OCI-LY3 (cell line): ENCODE measurements at regions not wholly inside any gene's neighbourhood (a gene's known extent, or its start where the extent isn't known, plus 50 kb on each side); places are given as distances from the start of the nearest gene placed in this dataset.
"Not testable (repeated sequence)": the region's sequence is repeated elsewhere in the genome, so short reads cannot be mapped to it uniquely, and the experiment has no call there.

Source experiments
- CTCF ChIP-seq: fragments of 200-600, 300-600 bp; sonication (generic); IDR thresholded peaks from 2 replicates; pipeline ENCODE4 v1.5.1; 2014; ENCODE audit warnings: antibody characterized with exemption, low read length, low read depth
- EZH2phosphoT487 ChIP-seq: fragments of 200-600 bp; shearing (Covaris generic); IDR thresholded peaks from 2 replicates; pipeline ENCODE4 v1.6.1; 2018; ENCODE audit warnings: antibody characterized with exemption, mixed run types, low read depth

GRCh38 chr12:87330071-87330555, 699.1 kb downstream of the C12orf50 start:
- not testable (repeated sequence) for TF ChIP-seq CTCF, EZH2phosphoT487
